Hepatocyte (in vitro differentiated cells): ENCODE measurements at regions not wholly inside any gene's neighbourhood (a gene's known extent, or its start where the extent isn't known, plus 50 kb on each side); places are given as distances from the start of the nearest gene placed in this dataset.

ENCODE experiments used
- DNase-seq: peaks from one replicate; pipeline ENCODE4 v3.0.0-alpha.2; 2016; ENCODE audit warnings: low spot score
- H2AFZ ChIP-seq: fragments of 200-600 bp; sonication (generic); 2 replicates; pipeline ENCODE4 v1.6.0; 2016; ENCODE audit warnings: antibody characterized with exemption, mild to moderate bottlenecking
- H3K27ac ChIP-seq: fragments of 200-600 bp; sonication (generic); 2 replicates; pipeline ENCODE4 v1.5.1; 2016; ENCODE audit warnings: mild to moderate bottlenecking
- H3K27me3 ChIP-seq: fragments of 200-600 bp; sonication (generic); 2 replicates; pipeline ENCODE4 v1.6.1; 2016
- H3K36me3 ChIP-seq: fragments of 200-600 bp; sonication (generic); replicated peaks from 2 replicates; pipeline ENCODE4 v1.5.1; 2016; ENCODE audit warnings: low read depth; ENCODE audit not compliant: insufficient read depth
- H3K4me1 ChIP-seq: fragments of 200-600 bp; sonication (generic); 2 replicates; pipeline ENCODE4 v1.5.1; 2016; ENCODE audit warnings: mild to moderate bottlenecking, moderate library complexity; ENCODE audit not compliant: insufficient read depth
- H3K4me2 ChIP-seq: fragments of 200-600 bp; sonication (generic); 2 replicates; pipeline ENCODE4 v1.6.0; 2016
- H3K4me3 ChIP-seq: fragments of 200-600 bp; sonication (generic); 2 replicates; pipeline ENCODE4 v1.5.1; 2016; ENCODE audit warnings: mild to moderate bottlenecking
- H3K79me2 ChIP-seq: fragments of 200-600 bp; sonication (generic); 2 replicates; pipeline ENCODE4 v1.6.0; 2017; ENCODE audit warnings: mild to moderate bottlenecking
- H3K9me2 ChIP-seq: fragments of 200-600 bp; sonication (generic); replicated peaks from 2 replicates; pipeline ENCODE4 v1.6.0; 2017; ENCODE audit warnings: mild to moderate bottlenecking; ENCODE audit not compliant: insufficient read depth
- H3K9me3 ChIP-seq: fragments of 200-600 bp; sonication (generic); 2 replicates; pipeline ENCODE4 v1.5.1; 2016; ENCODE audit warnings: low read depth, mild to moderate bottlenecking
- H4K20me1 ChIP-seq: fragments of 200-600 bp; sonication (generic); 2 replicates; pipeline ENCODE4 v1.6.0; 2016; ENCODE audit warnings: mild to moderate bottlenecking; ENCODE audit not compliant: insufficient read depth, poor library complexity, severe bottlenecking
- CTCF ChIP-seq: fragments of 200-600 bp; sonication (generic); IDR thresholded peaks from 2 replicates; pipeline ENCODE4 v1.5.1; 2016; ENCODE audit warnings: antibody characterized with exemption, mild to moderate bottlenecking; ENCODE audit not compliant: poor library complexity
- EZH2 ChIP-seq: fragments of 200-600 bp; sonication (generic); IDR thresholded peaks from 2 replicates; pipeline ENCODE4 v1.6.1; 2016; ENCODE audit warnings: antibody characterized with exemption, mild to moderate bottlenecking, borderline replicate concordance
- EZH2phosphoT487 ChIP-seq: fragments of 200-600 bp; sonication (generic); IDR thresholded peaks from one replicate; pipeline ENCODE4 v1.6.1; 2018; ENCODE audit warnings: antibody characterized with exemption, mild to moderate bottlenecking, low read depth, moderate library complexity; ENCODE audit not compliant: unreplicated experiment, severe bottlenecking
- WGBS: methylation state at CpG from one replicate; pipeline ENCODE4 v1.1.6; 2016; ENCODE audit warnings: low lambda C conversion rate; ENCODE audit errors: missing lambda C conversion rate; 5-methylcytosine and 5-hydroxymethylcytosine counted together

- DNase-seq, result no peak
- Histone ChIP-seq H3K27me3 (no peaks in the 10 kb centered on the region), H3K4me1 (no peaks in the 10 kb centered on the region), H3K27ac (no peak overlapping the region), H3K4me2 (no peak overlapping the region), H2AFZ (no peak overlapping the region), H3K9me2 (no peaks in the 10 kb centered on the region), H3K9me3 (no peaks in the 10 kb centered on the region), H3K4me3 (no peak overlapping the region), H4K20me1 (no peaks in the 10 kb centered on the region), H3K79me2 (no peaks in the 10 kb centered on the region), H3K36me3 (no peaks in the 10 kb centered on the region)
- 81% methylated on average over 1 of the region's 1 CpG for WGBS
- TF ChIP-seq EZH2, result no peak
- TF ChIP-seq EZH2phosphoT487, result no peak
- TF ChIP-seq CTCF, result peak; percentile 7
Observed at GRCh38 chrX:40284852-40285251, 187.1 kb upstream of the BCOR start.

GRCh38 chrX:40283981-40284380 lies 186.2 kb upstream of the BCOR start:
- Histone ChIP-seq H3K4me1 (no peaks in the 10 kb centered on the region), H3K79me2 (no peaks in the 10 kb centered on the region), H2AFZ (no peak overlapping the region), H3K9me2 (no peaks in the 10 kb centered on the region), H3K27me3 (no peaks in the 10 kb centered on the region), H3K4me3 (no peak overlapping the region), H3K27ac (no peak overlapping the region), H4K20me1 (no peaks in the 10 kb centered on the region), H3K9me3 (no peaks in the 10 kb centered on the region), H3K4me2 (no peak overlapping the region), H3K36me3 (no peaks in the 10 kb centered on the region)
- no peak for DNase-seq
- 84% methylated on average over 2 of the region's 2 CpGs for WGBS
- no peak for TF ChIP-seq EZH2phosphoT487

- Histone ChIP-seq H3K79me2 (no peaks in the 10 kb centered on the region), H4K20me1 (no peaks in the 10 kb centered on the region), H3K9me2 (no peaks in the 10 kb centered on the region), H3K36me3 (no peaks in the 10 kb centered on the region), H3K27ac (no peak overlapping the region), H3K9me3 (no peaks in the 10 kb centered on the region), H3K4me3 (no peak overlapping the region), H3K4me2 (no peak overlapping the region), H3K4me1 (no peaks in the 10 kb centered on the region), H2AFZ (no peak overlapping the region), H3K27me3 (no peaks in the 10 kb centered on the region)
- DNase-seq, result no peak
- TF ChIP-seq EZH2phosphoT487, result no peak
- TF ChIP-seq CTCF, result no peak
- no peak for TF ChIP-seq EZH2
- WGBS, result 78% methylated on average over 10 of the region's 10 CpGs
Observed at GRCh38 chrX:40282946-40283660, 185.3 kb upstream of the BCOR start.

- H3K9me2 ChIP-seq, result no peaks in the 10 kb centered on the region
- no peak overlapping the region for H2AFZ ChIP-seq
- no peaks in the 10 kb centered on the region for H3K4me1 ChIP-seq
- H3K9me3 ChIP-seq, result no peaks in the 10 kb centered on the region
- no peaks in the 10 kb centered on the region for H3K36me3 ChIP-seq
- H3K27ac ChIP-seq, result no peak overlapping the region
- H3K79me2 ChIP-seq, result no peaks in the 10 kb centered on the region
- no peaks in the 10 kb centered on the region for H4K20me1 ChIP-seq
- no peak for DNase-seq
- H3K27me3 ChIP-seq, result no peaks in the 10 kb centered on the region
- no peak for TF ChIP-seq EZH2
- TF ChIP-seq EZH2phosphoT487, result no peak
- no peak for TF ChIP-seq CTCF
- no peak overlapping the region for H3K4me2 ChIP-seq
- WGBS, result 69% methylated on average over 4 of the region's 4 CpGs
- H3K4me3 ChIP-seq, result no peak overlapping the region
Observed at GRCh38 chrX:40282348-40282747, 184.6 kb upstream of the BCOR start.
